GM19023 (cell line): ENCODE measurements at regions not wholly inside any gene's neighbourhood (a gene's known extent, or its start where the extent isn't known, plus 50 kb on each side); places are given as distances from the start of the nearest gene placed in this dataset.
A peak's percentile ranks its signal among the peaks of the same experiment; 100 is the strongest.
"Not testable (repeated sequence)": the region's sequence is repeated elsewhere in the genome, so short reads cannot be mapped to it uniquely, and the experiment has no call there.

Source experiments
- ATAC-seq: cut with Tn5 transposase; IDR thresholded peaks from one replicate; pipeline ENCODE4 v1.9.1; 2021; ENCODE audit warnings: mild to moderate bottlenecking, moderate library complexity; ENCODE audit not compliant: unreplicated experiment

GRCh38 chr2:209141818-209142217 is 282.0 kb upstream of the MAP2 start:
- no peak for ATAC-seq

- ATAC-seq, result not testable (repeated sequence)
Measured at GRCh38 chr2:209145220-209145691, 278.6 kb upstream of the MAP2 start.

GRCh38 chr2:209145941-209146681 is 277.7 kb upstream of the MAP2 start:
- ATAC-seq, result no peak

DNA sequence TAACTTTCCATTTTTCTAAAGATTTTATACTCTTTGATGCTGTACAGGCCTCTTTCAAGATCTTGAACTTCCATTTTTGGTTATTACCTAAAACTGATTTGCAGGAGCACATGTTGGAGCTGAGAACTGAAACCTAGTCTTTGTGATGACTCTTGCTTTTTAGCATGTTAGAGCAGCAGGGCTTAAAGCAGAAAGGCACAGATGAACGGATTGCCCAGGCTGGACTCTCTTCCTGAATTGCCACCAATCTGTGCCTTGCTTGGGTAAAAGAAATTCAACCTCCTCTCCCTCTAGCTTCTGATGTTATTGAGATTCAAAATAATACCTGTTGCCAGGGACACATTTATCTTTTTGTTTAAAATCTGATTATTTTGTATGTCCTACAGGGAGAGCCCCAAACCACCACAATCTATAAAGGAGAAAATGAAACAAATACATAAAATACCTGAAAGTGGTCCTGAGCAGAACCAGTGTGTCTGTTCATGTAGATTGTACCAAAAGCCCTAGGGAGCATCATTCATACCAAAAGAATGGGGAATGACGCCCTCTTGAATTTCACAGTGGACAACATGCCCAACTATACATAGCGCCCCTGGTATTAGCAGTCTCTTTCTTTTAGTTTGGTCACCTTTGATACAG is 277.0 kb upstream of the MAP2 start:
- no peak for ATAC-seq

DNA sequence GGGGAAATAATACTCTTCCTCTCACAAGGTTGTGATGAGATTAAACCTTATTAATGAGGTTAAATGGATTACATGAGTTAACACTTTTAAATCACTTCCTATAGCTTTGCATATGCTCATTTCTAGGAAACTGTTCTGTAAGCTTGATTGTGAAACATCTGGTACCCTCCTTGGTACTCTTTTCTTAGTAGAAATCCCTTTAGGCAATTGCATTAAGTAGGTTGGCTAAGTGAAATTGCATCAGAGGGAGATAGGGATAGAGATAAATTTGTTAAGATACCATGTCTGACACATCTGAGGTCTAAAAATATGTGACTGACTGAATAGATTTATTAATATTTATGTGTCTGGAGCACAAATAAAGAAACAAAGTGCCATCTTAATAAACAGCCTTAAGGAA is 275.9 kb upstream of the MAP2 start:
- ATAC-seq, result no peak

DNA sequence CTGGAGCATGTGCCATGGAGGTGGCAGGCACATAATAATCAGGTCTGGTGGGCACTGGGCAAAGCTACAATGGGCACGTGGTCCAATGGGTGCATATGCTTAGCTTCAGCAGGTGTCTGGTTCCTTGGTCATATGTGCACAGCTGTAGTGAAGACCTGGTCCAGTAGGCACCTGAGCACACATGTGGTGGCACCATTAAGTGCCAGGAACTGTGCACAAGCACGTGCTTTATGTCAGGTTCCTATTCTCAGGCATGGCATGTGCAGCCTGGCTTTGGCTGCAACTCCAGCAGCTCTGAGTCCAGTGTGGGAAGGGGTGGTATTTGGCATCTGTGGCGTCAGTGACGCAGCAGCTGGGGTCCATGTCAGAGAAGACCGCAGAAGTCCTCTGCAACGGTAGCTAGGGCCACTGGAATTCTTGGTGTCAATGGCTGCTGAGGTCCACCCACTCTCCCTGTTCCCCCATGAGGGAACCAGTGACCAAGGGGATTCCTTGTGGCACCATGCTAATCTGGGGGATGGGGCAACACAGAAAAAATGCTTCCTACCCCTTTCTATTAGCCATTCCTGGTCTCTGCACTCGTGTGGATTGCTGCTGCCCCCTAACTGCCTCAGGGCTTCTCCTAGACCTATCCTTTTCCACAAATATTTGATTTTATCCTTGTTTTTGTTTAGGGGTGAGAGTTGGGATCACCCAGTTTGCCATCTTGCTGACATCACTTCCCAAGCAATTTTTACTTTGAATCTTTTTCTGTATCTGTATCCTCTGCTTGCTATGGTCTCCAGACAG is 262.9 kb upstream of the MAP2 start:
- no peak for ATAC-seq

- no peak for ATAC-seq
Measured at GRCh38 chr2:209162129-209162528, 261.7 kb upstream of the MAP2 start.

DNA sequence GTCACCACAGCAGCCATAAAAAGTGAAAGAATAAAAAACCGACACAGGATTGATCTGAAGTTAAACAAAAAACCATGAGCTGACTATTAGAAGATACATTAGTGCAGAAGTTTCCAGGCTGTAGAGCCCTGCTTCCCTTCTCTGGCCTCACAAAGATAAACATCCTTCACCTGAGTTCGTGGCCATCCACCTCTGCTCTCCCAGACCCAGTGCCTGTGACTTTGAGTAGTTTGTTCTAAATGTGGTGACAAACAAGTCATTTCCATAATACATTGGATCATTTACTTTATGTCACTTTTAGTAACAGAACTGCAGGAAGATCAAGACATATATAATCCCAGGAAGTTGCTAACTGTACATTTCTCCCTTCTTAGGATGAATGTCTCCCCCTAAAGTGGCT is 241.9 kb upstream of the MAP2 start:
- ATAC-seq, result no peak

GRCh38 chr2:209186886-209187285 is 237.0 kb upstream of the MAP2 start:
- ATAC-seq, result not testable (repeated sequence)

DNA sequence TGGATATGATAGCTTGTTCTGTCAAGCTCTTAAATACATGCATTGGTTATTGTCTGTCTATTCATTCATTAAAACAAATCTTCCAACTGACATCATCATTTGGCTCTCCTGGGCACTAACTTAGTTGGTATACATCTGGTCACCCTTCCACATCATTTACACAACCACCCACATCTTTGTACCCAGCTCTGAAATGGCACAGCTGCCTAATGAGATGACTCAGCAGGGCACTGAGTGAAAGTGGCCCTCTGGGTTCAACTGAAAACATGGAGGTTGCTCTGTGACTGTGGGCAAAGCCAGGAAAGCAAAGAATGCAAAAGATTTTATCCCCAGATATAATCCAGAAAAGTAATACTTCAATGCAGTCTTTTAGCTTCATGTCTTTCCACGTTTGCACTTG is 234.0 kb upstream of the MAP2 start:
- no peak for ATAC-seq

GRCh38 chr2:209191139-209191538 is 232.7 kb upstream of the MAP2 start:
- ATAC-seq, result no peak

DNA sequence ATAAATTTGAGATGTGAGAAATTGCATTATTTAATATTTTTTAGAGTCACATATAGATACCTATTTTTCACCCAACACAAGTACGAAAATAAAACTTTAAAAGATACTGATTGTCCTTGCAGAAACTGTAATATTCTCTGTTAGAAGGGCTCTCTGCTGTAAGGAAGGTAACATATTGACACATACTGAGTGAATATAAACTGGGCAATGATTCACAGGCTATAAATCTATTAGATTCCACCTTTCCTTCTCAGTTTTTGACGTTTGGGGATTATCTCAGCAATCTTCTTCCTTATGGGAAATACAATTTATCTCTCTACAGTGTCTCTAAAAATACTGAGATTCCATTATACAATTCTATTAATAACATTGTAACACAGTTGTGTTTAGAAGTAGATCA is 229.1 kb upstream of the MAP2 start:
- no peak for ATAC-seq

DNA sequence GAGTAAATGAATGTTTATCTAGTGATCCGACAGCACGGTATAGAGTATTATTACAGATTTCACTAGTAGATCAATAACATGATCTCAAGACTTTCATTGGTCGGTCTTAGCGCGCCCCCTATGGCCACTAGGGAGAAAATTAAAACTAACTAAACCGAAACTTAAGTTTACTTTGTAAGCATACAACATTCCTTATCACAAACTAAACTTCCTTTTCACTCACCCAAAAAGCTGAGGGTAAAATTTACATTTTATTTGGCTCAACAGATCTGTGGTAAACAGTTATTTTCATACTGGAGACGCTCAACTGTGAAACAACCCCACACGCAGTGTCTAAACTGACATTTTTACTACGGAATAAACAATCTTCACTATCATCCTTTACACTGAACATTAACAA is 215.6 kb upstream of the MAP2 start:
- ATAC-seq, result peak; percentile 60

DNA sequence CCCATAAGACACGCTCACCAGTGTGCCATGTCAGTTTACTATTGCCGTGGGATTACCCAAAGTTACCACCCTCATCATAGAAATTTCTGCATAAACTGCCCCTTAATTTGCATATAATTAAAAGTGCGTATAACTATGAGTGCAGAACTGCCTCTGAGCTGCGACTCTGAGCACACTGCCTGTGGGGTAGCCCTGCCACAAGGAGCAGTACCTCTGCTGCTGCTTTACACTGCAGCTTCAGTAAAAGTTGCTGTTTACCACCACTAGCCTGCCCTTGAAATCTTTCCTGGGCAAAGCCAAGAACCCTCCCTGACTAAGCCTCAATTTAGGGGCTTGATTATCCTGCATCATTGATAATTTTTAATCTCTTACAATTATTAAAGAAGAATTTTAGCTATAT is 213.9 kb upstream of the MAP2 start:
- no peak for ATAC-seq

DNA sequence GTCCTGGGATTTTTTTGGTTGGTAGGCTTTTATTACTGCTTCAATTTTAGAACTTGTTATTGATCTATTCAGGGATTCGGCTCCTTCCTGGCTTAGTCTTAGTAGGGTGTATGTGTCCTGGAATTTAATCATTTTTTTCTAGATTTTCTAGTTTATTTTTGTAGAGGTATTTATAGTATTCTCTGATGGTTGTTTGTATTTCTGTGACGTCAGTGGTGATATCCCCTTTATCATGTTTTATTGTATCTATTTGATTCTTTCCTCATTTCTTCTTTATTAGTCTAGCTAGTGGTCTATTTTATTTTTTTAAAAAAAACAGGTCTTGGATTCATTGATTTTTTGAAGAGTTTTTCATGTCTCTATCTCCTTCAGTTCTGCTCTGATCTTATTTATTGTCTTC is 193.3 kb upstream of the MAP2 start:
- no peak for ATAC-seq

DNA sequence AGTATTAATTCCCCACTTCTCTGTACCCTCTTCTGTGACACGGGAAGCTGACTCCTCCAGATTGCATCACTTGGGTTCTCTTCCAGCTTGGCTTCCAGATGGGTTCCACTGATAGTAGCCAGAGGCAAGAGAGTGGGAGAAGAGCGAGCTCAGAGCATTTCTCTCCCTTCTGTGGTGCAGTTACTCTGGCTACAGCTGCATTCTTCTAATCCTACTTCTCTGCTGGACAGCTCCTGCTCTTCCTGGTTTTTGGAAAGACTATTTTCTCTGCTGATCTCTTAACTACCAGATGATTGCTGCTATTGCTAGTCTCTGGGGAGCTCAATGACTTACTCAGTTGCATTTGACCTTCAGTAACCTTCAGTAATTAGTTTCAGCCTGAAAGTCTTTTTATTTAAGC is 187.5 kb upstream of the MAP2 start:
- no peak for ATAC-seq

- ATAC-seq, result no peak
Measured at GRCh38 chr2:209238765-209239584, 184.9 kb upstream of the MAP2 start.

- no peak for ATAC-seq
Measured at GRCh38 chr2:209239585-209239938, 184.3 kb upstream of the MAP2 start.

DNA sequence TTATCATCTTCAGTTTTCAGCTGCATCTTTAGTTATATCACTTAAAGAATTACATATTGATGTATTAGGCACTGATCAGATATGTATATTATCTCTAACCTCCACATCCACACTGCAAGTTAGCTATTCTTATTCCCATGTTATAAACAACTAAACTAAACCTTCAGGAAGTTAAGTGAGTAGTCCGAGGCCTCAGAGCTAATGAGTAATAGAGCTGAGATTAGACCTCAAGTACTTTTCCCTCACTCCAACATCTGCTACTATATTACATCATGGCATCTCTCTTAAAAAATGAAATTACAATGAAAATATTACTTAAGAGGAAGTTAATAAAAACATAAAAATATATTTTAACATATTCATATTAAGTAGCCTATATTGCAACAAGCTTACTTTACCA is 183.6 kb upstream of the MAP2 start:
- no peak for ATAC-seq

DNA sequence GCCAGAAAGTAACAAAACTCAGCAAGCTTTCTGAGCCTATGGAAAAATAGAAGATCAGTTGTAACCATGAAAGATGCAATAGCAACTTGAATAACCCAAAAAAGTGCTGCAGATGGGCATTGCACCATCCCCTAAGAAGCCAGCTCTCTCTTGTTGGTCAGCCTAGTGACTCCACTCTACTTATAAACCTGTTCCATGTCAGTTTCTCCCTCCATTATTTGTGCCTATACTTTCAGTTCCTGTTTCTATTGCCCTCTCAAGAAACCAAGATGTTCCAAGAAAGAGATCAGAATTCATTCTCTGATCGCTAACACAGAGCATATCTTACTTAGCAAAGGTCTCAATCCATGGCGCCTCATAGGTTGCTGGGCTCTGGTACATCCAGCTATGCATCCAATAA is 170.3 kb upstream of the MAP2 start:
- no peak for ATAC-seq

DNA sequence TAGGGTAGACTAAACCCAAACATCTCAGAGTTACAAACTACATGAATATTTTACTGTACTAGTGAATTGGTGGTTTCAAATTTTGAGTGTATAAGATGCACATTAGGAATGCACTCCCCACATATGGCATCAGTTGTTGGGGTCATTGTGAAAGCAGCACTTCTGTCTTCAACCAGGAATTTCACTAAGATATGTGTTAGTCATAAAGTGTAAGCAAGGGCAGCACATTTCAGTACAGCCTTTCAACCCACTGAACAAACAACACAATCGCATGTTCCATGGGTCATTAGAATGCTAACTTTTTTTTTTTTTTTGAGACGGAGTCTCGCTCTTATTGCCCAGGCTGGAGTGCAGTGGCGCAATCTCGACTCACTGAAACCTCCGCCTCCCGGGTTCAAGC is 164.1 kb upstream of the MAP2 start:
- ATAC-seq, result no peak
